Midbrain (tissue), 1 donor: ENCODE measurements at regions not wholly inside any gene's neighbourhood (a gene's known extent, or its start where the extent isn't known, plus 50 kb on each side); places are given as distances from the start of the nearest gene placed in this dataset.
"Not testable (repeated sequence)": the region's sequence is repeated elsewhere in the genome, so short reads cannot be mapped to it uniquely, and the experiment has no call there.

ENCODE experiments used
- DNase-seq: peaks from one replicate; lab custom pipeline; 2025; lab: John Stamatoyannopoulos, UW

DNA sequence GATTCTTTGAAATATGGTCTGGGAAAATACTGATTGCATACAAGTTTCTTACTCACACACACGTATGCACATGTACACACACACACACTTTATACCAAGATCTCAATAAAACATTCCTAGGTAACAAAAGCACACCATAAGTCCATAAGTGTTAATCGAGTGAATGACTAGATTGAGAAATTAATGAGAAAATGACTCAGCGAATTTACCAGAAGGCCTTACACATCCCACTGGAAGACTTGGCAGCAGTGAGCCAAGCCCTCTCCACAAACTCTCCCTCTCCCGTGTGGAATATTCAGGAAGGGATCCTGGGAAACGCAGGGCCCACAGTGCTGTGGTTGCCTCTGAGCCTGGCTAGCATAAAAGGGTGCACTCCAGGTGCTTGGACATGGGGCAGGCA lies 227.2 kb downstream of the LY86 start:
- no peak for DNase-seq

DNA sequence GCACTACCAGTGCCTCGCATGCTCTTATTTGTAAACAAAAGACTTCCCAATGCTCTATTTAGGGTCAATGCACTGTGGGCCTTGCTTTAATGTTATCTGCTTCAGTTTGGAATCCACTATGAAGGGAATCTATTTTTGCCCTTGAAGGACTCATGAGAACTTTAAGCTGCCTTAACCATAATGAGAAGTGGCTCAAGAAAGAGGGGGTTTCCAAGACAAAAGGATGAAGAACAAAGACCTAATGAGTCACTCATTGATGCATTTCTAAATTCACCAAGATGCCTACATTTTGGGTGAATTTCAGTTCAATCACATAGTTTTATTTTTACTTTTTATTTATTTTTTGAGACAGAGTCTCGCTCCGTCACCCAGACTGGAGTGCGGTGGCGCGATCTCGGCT lies 228.2 kb downstream of the LY86 start:
- DNase-seq = no peak

DNA sequence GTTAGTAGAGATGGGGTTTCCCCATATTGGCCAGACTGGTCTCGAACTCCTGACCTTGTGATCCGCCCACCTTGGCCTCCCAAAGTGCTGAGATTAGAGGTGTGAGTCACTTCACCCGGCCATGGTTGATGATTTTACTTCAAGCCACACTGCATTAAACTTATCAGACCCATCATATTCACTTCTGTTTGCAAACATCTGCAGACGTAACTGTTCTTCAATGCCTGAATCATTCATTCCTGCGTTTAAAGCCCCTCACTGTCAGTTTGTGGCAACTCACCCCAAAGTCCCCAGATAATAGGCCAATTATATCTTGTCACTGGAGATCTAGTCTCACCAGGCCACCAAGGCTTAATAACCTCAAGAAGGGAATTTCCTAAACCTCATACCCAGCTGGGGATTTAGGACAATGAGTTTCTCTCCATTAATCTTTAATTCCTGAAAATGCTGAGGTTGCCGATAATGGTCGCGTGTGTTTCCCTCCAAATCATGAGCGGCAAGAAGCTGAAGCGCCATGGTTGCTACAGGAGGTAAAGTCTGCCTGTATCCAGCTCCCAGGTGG lies 229.6 kb downstream of the LY86 start:
- no peak for DNase-seq

DNA sequence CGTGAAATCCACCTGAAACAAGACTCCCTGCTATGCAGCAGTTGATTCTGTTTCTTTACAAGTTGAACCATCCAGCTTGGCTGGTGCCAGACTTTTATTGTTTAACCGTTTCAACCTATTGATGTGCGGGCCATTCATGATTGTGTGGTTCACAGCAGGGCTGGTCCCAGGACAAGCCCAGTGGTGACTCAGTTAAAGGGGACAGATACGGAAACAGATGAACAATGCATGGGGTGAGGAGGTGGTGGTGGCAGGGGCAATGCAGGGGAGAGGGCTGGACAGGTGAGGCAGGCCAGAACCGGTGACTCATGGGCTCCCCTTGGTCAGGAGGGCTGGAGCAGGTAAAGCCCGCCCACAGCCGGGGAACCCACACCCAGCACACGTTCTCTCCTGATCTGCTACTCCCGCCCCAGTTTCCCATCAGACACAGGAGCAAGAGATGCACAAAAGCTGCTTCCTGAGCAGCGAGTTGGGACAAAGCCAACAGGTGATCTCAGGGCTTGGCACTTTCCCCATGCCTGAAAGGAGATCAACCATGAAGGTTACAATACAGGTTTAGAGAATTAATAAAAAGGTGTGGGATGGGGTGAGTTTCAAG lies 232.2 kb downstream of the LY86 start:
- DNase-seq = no peak

DNA sequence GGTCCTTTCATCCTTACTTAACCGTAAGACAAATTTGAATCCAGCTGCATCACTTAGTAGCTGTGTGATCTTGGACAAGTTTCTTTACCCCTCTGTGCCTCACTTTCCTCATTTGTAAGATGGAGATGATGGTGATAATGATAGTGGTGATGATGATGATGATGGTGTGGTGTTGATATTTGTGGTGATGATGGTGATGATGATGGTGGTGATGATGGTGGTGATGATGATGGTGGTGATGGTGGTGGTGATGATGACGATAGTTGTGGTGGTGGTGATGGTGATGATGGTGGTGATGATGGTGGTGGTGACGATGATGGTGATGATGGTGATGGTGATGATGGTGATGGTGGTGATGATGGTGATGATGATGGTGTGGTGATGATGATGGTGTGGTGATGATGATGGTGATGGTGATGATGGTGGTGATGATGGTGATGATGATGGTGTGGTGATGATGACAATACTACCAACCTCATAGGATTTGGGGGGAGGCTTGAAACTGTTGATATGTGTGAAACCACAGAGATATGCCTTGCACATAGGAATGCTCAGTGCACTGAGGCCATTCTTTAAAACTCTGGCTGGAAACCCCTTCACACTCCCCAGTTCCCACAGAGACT lies 233.2 kb downstream of the LY86 start:
- no peak for DNase-seq

DNA sequence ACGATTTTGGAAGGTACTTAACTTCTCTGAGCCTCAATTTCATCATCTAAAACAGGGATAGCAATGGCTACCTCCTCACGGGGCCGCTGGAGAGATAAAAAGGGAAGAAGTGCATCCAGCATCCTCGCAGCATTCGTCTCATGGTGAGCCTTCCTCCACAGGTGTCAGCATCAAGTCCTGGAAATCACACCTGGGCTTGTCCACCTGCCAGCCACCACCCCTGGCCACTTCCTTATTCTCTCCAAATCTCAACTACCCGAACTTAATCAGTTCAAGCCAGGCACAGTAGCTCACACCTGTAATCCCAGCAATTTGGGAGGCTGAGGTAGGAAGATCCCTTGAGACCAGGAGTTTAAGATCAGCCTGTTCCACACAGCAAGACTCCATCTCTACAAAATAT lies 234.5 kb downstream of the LY86 start:
- DNase-seq = no peak

DNA sequence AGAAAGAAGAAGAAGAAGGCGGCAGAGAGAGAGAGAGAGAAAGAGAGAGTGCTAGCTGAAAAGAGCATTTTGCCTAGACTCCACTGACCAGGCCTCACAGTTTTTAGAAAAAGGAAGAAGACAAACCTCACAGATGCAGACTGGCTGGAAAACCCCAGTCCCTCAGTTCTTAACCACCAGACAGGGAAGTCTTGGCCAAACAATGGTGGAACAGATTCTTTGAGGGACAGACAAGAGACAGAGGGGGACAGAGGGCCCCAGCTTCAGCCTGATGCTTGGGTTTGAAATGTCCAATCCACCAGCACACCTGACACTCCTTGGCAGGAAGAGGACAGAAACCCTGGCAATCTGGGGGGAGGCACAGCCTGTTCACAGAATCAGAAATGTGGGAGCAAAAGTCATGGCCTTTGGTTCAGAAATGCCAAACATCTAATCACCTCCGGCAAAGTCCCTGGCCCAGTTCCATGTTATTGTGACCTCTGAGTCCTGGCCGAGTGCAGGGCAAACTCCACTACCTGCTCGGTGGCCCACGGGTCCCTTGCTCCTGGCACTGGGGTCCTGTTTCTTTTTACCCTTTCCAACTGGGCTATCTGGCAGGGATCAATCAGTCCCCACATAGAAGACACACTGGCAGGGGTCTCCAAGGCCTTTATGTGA lies 235.2 kb downstream of the LY86 start:
- no peak for DNase-seq

DNA sequence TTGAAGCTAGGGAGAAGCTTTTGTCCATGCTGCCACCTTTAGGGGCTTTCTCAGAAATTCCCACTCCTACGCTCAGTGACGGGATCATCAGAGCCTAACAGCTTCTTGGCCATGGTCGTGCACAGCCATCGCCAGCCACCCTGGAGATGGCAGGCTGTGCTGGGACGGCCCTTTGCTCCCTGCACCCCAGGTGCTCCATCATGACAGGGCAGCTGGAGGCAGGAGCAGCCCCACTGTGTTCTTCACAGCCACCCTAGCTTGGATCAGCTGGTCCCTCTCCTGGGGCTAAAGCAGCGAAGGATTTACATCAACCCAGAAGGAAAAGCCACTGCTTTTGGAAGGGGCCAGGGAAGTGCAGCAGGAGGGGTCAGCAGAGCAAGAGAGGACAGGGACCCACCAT lies 235.9 kb downstream of the LY86 start:
- DNase-seq = no peak

DNA sequence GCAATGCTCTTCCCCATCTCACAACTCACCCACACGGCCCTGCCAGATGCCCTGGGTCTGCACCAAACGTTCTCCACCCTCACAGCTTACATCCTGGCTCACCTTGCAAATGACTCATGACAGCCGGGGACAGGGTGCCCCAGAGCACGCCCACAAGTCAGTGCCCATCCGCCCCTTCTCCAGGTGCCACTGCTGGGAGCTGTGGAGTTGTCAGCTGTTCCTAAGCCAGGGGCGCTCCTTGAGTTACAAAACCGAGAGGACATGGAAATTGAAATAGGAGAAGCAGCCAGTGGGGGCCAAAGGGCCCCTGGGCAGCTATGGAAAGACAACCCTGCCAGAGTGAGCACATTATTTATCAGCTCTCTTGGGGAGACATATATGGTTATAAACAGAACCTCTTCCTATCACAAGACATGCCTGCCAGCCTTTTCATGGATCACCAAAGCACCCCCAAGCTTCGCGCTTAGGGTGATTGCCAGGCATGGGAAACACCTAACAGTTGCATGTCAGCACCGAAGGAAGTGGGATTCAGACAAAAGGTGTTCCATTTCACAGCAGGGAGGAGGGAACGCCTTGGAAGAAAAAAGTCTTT lies 236.8 kb downstream of the LY86 start:
- DNase-seq = no peak

DNA sequence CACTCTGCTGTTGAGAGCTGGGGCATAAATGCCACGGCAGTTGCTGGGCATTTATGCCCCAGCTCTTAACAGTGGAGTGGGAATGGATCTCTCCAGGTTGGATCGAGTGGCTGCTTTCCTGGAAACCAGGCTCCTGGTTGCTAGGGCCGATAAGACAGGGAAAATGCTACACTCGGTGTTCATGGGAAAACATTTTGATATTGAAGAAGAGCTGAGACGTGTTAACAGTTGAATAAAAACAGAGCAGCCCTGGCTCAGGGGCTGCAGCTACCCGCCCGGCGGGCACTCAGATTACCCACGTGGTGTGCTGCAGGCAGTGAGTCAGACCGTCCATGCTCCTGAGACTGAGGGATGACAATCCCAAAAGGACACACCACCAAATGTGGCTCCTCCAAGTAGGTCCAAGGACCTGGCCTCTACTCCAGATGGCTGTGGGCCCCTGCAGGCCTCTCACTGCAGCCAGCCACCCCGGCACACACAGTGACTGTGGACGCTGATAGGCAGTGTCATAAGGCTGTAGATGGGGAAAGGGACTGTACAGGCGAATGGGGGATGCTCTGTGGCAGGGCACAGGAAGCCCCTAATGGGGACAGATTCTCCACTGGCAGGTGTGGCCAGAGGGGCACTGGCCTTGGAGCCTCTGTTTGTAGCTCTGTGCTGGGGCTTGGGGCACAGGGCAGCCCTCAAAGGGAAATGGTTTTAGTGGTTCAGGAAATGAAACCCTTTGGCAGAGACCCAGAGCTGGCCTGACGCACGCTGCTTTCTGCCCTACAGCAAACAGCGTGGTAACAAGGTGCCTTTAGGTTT lies 237.8 kb downstream of the LY86 start:
- no peak for DNase-seq

DNA sequence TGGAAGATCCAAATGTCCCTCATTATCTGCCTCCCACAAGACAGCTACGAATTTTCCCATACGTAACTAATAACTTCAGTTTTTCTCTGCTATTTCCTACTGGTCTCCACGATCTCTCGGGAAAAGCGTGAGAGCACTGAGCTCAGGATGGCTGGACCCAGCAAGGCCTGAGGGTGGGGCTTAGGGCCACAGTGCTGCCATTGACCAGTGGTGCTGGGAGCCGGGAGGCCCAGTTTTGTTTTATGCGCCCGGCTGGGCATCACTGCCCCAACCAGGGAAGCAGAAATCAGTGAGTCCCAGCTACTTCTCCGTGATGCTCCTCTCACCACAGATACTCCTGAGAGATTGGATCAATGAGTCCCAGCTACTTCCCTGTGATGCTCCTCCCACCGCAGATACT lies 238.4 kb downstream of the LY86 start:
- DNase-seq = no peak

DNA sequence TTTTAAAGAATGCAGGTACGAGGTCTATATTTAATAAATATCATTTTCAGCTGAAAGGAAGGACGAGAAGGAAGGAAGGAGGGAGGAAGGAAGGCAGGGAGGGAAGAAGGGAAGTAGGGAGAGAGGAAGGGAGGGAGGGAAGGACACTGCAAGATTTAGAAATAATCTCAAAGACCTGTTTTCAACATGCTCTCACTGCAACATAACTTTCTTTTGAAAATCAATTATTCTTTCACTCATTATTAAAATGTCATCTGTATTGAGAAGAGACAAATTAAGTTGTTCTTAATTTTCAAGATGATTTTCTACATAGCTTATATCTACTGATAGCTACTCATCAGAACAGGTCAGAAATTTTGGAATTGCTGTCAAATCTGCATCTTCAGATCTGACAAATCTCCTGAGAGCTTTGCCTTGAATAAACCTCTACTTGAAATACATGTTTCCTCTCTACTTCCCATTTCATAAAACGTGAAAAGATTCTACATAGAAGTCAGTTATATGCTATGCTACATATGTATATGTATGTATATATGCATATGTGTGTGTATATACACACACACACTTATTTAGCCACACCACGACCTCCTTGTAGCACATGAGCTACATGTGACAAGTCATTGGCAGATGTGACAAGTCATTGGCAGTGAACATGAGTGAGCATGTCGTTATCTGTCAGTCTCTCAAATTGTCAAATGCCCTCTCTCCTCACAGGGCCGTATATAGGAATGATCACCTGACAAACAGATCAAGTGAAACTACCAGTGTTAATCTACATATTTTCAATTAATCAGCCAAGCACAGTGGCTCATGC lies 241.6 kb downstream of the LY86 start:
- no peak for DNase-seq

DNA sequence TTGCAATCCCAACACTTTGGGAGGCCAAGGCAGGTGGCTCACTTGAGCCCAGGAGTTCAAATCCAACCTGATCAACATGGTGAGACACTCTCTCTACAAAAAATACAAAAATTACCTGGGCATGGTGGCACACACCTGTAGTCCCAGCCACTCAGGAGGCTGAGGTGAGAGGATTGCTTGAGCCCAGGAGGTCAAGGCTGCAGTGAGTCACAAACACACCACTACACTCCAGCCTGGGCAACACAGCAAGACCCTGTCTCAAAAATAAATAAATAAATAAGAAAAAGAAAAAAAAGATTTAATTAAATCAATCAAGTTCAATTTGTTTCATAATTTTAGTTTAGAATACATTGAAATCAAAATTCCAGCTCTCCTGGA lies 242.2 kb downstream of the LY86 start:
- DNase-seq = not testable (repeated sequence)

DNA sequence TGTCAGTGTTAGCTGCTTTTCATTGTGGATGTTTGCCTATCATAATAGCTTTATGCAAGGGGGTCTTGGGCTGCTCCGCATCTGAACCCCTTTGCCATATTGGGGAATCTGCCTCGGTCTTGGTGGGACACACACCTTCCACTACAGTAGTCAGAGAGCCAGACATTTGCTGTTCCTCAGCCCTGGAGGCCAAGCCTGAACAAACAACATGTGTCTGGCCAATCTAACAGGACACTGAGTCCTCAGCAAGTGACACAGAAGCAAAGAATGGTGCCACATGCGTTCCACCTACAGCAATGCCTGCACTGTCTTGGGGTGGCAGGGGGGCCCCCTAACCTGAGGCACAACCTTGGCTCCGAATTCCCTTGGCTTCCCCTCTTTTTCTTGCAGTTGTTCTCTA lies 243.9 kb downstream of the LY86 start:
- DNase-seq = no peak

DNA sequence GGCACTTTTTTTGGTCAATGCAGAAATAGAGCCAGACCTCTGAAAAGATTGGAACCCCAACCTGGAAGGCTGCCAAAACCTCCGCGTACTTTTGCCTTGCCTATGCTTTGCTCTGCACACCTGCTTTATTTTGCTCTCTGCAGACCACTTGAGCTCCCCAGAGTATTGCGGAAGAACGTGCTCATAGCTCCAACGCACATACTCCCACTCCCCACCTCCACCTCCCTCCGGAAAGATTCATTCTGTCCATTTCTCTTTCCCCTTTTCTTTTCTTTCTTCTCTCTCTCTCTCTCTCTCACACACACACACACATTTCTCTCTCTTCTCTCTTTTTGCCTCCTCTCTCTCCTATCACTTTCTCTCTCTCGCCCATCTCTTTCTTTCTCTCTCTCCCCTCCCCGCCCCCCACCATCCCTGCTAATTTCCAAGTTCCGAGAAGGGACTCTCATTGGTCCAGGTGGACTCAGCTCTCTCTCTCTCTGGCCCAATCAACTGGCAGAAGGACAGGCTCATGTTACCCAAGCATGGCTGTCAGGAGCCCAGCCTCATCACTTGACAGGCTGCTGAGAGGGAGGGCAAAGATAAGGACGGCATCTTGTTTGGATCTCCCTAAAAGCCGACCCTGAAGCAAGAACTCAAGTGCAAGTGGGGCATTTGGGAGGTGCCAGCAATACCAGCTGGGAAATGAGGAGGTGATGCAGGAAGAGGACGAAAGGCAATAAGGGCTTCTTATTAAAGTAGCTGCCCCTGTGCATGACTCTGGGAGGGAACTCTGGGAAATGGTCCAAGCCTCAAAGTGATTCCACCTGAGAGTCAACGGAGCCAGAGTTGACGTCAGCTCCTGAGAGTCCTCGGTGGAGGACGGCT lies 246.1 kb downstream of the LY86 start:
- no peak for DNase-seq

DNA sequence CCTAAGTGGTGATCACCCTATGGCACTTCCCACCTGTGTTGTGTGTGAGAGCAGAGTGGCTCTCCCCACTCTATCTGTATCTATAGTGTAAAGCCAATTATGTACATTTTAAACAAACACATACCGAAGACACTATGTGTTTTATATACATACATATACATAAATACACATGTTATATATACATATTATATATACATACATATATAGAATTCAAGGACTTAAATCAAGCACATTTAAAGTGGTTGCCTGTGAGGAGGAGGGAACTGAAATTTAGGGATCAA lies 246.6 kb downstream of the LY86 start:
- DNase-seq = no peak

DNA sequence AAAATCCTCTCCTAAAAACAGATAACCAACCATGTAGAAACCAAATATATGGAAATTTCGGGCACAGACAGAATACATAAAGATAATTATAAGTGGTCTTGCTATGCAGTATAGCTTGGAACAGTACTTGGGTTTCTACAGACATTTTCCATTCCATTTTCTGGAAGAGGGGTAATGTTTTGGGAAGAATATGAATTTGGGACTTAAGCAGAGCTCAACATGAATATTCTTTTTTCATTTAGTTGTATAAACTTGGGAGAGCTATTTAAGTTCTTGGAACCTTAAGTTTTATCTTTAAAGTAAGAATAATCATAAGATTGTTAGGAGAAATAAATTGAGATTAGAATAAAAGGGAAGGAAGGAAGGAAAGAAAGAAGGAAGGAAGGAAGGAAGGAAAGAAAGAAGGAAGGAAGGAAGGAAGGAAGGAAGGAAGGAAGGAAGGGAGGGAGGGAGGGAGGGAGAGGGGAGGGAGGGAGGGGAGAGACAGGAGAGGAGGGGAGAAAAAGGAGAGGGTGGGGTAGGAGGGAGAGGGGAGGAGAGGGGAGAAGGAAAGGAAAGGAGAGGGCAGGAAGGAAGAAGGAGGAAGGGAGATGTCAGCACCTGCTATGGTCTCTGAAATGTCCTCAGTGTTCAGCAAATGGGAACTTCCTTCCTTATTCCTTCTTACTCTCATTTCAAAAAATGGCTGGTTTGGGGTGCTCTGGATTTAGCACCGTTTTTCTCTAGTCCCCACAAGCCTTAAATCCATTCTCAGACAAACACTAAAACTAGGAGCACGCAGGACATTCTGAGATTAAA lies 248.3 kb downstream of the LY86 start:
- DNase-seq = no peak

DNA sequence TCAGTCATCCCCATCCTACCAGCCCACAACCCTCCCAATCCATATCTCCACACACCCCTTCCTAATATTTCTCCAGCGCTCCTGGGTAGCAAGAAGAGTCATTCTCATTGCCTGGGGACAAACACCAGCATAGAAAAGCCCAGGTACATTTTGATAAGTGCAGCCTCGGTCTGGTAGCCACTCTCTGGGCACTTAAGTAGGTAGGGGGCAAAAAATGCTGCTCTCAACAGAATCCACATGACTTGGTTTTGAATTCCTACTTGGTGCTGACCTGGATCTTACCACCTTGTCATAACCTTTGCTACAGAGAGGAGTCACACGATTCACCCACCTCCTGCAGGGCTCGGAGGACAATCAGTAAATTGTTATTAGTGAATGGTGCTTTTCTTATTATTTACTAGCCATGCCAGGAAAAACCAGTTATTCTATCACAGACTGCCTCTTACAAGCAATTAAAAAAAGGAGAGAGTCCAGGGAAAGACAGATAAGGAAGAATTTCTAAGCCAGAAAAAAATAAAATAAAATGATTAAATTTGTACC lies 249.1 kb downstream of the LY86 start:
- DNase-seq = no peak

DNA sequence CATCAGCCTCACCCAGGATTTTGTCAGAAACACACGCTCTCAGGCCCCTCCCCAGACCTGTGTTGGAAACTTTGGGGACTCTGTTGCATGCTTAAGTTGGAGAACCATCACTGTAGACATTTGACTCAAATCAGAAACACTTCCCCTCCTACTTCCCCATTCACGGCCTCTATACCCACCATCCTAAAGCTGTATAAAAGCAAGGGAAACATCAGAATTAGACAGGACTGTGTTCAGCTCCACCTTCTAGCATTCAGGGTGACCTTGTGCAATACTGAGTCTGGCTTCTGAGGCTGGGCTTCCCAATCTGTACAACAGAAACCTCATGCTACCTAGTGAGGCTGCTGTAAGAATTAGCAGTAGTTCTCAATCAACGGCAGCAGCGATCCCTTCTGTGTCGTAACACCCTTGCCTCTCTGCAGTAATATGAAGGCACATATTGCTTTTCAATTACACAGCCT lies 252.3 kb downstream of the LY86 start:
- no peak for DNase-seq
